ENCODE measurements at regions not wholly inside any gene's neighbourhood (a gene's known extent, or its start where the extent isn't known, plus 50 kb on each side); places are given as distances from the start of the nearest gene placed in this dataset.
"Not testable (repeated sequence)": the region's sequence is repeated elsewhere in the genome, so short reads cannot be mapped to it uniquely, and the experiment has no call there.

- Histone ChIP-seq H3K9me3 (peaks cover 0 to 11% (median 0%) of the 10 kb centered on the region in 11 donors), H3K27ac (no peak overlapping the region), H3K4me3 (no peak overlapping the region), H3K27me3 (no peaks in the 10 kb centered on the region), H3K36me3 (no peaks in the 10 kb centered on the region), H3K4me1 (no peaks in the 10 kb centered on the region)
- ATAC-seq (no peak), DNase-seq (no peak)
- intact Hi-C loops (cut with DNase I): no loop called here
- 73 to 78% methylated on average over 5 of the region's 5 CpGs for WGBS, 2 donors
- no peak for TF ChIP-seq CTCF (IDR thresholded peaks at IDR 0.05)
Observed at GRCh38 chr16:8075271-8075670, 515.0 kb downstream of the TMEM114 start.

GRCh38 chr16:8070506-8070905 is 519.8 kb downstream of the TMEM114 start:
- no peak for DNase-seq
- H3K27ac ChIP-seq: no peak overlapping the region
- peaks cover 0 to 40% (median 8%) of the 10 kb centered on the region in 11 donors for H3K9me3 ChIP-seq
- H3K4me3 ChIP-seq: no peak overlapping the region
- 50 to 63% methylated on average over 2 of the region's 2 CpGs for WGBS, 2 donors
- no peak for TF ChIP-seq CTCF (IDR thresholded peaks at IDR 0.05)
- intact Hi-C loops (cut with DNase I): no loop called here
- H3K36me3 ChIP-seq: no peaks in the 10 kb centered on the region
- ATAC-seq: no peak
- no peaks in the 10 kb centered on the region for H3K27me3 ChIP-seq
- no peaks in the 10 kb centered on the region for H3K4me1 ChIP-seq

- H3K4me3 ChIP-seq; intact Hi-C loops (cut with DNase I); H3K27ac ChIP-seq; DNase-seq; ATAC-seq; H3K36me3 ChIP-seq; H3K4me1 ChIP-seq; H3K27me3 ChIP-seq: not testable (repeated sequence)
- WGBS, 2 donors: 78 to 88% methylated on average over 3 of the region's 3 CpGs
- H3K9me3 ChIP-seq: peaks cover 0 to 55% (median 14%) of the 10 kb centered on the region in 11 donors
Observed at GRCh38 chr16:8068225-8068624, 522.1 kb downstream of the TMEM114 start.

- no peak overlapping the region for H3K4me3 ChIP-seq
- no peak for ATAC-seq
- no peak for DNase-seq
- no peaks in the 10 kb centered on the region for H3K27me3 ChIP-seq
- intact Hi-C loops (cut with DNase I): no loop called here
- H3K9me3 ChIP-seq: peaks cover 0 to 51% (median 10%) of the 10 kb centered on the region in 11 donors
- no peak overlapping the region for H3K27ac ChIP-seq
- no peaks in the 10 kb centered on the region for H3K36me3 ChIP-seq
- TF ChIP-seq CTCF (IDR thresholded peaks at IDR 0.05): no peak
- no peaks in the 10 kb centered on the region for H3K4me1 ChIP-seq
- 59 to 77% methylated on average over 4 of the region's 4 CpGs for WGBS, 2 donors
Observed at GRCh38 chr16:8063159-8063558, 527.2 kb downstream of the TMEM114 start.

- DNase-seq (no peak), ATAC-seq (no peak)
- Histone ChIP-seq H3K27me3 (no peaks in the 10 kb centered on the region), H3K4me3 (no peak overlapping the region), H3K36me3 (no peaks in the 10 kb centered on the region), H3K4me1 (no peaks in the 10 kb centered on the region), H3K27ac (no peak overlapping the region), H3K9me3 (peaks cover 0 to 46% (median 10%) of the 10 kb centered on the region in 11 donors)
- no peak for TF ChIP-seq CTCF (IDR thresholded peaks at IDR 0.05)
- 82 to 86% methylated on average over 9 of the region's 9 CpGs for WGBS, 2 donors
- intact Hi-C loops (cut with DNase I): no loop called here
Observed at GRCh38 chr16:8062677-8063076, 527.6 kb downstream of the TMEM114 start.
